ENCODE measurements at regions not wholly inside any gene's neighbourhood (a gene's known extent, or its start where the extent isn't known, plus 50 kb on each side); places are given as distances from the start of the nearest gene placed in this dataset.
"Not testable (repeated sequence)": the region's sequence is repeated elsewhere in the genome, so short reads cannot be mapped to it uniquely, and the experiment has no call there.

DNA sequence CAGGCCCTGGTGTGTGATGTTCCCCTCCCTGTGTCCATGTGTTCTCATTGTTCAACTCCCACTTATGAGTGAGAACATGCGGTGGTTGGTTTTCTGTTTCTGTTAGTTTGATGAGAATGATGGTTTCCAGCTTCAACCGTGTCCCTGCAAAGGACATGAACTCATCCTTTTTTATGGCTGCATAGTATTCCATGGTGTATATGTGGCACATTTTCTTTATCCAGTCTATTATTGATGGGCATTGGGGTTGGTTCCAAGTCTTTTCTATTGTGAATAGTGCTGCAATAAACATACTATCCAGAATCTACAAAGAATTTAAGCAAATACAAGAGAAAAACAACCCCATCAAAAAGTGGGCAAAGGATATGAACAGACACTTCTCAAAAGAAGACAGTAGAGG, 67.1 kb upstream of the PPM1H start:
- H3K27ac ChIP-seq (ENCODE audit: low read length); H3K36me3 ChIP-seq (ENCODE audit: control insufficient read depth, insufficient read depth, low read length); H3K4me1 ChIP-seq (ENCODE audit: control insufficient read depth, insufficient read depth, low read length); DNase-seq; H3K9me3 ChIP-seq (replicated peaks; ENCODE audit: control insufficient read depth, low read depth, low read length); H3K27me3 ChIP-seq (ENCODE audit: control insufficient read depth, insufficient read depth, low read length); H3K4me3 ChIP-seq (ENCODE audit: low read length): not testable (repeated sequence)
- no CpG with 5 or more reads among the region's 2 CpGs for WGBS (ENCODE audit: insufficient coverage)

DNA sequence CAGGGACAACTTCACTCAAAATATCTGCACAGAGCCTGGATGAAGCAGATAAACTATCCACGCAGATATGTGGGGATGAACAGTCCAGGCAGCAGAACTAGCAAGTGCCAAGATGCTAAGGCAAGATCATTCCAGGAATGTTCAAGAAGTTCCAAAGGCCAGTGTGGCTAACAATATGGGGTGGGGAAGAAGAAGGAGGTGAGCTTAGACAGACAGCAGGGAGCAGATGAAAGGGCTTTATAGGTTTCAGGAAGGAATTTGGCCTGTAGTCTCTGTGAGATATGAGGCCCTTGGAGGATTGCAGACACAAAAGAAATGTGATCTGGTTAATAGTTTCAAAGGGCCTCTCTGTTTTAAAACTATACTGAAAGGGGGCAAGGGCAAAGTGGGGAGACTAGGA, 63.5 kb upstream of the PPM1H start:
- no peaks in the 10 kb centered on the region for H3K36me3 ChIP-seq (ENCODE audit: control insufficient read depth, insufficient read depth, low read length)
- H3K4me3 ChIP-seq (ENCODE audit: low read length): no peak overlapping the region
- no peaks in the 10 kb centered on the region for H3K4me1 ChIP-seq (ENCODE audit: control insufficient read depth, insufficient read depth, low read length)
- no peak for DNase-seq
- 43% methylated on average over 1 of the region's 1 CpG for WGBS (ENCODE audit: insufficient coverage)
- H3K27me3 ChIP-seq (ENCODE audit: control insufficient read depth, insufficient read depth, low read length): no peaks in the 10 kb centered on the region
- no peaks in the 10 kb centered on the region for H3K9me3 ChIP-seq (replicated peaks; ENCODE audit: control insufficient read depth, low read depth, low read length)
- H3K27ac ChIP-seq (ENCODE audit: low read length): no peak overlapping the region

DNA sequence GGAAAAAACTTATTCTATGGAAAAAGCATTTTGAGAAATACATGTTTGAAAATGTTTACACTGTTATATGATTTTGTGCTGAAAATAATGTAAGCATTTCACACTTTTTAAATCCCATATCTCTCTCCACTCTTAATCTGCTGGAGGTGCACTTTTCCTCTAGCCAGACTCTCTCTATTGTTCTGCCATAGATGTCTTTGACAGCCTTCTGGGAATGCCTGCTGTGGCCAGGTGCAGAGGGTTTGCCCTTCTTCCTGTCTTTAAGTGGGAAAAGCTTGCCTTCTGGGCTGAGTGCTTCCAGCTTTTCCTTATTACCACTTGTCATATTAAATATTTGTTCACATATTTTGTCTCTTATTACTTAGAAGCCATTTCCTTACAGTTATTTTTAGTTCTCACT, 60.1 kb upstream of the PPM1H start:
- Histone ChIP-seq H3K9me3 (replicated peaks; ENCODE audit: control insufficient read depth, low read depth, low read length) (no peaks in the 10 kb centered on the region), H3K4me1 (ENCODE audit: control insufficient read depth, insufficient read depth, low read length) (no peaks in the 10 kb centered on the region), H3K27me3 (ENCODE audit: control insufficient read depth, insufficient read depth, low read length) (no peaks in the 10 kb centered on the region), H3K36me3 (ENCODE audit: control insufficient read depth, insufficient read depth, low read length) (no peaks in the 10 kb centered on the region), H3K4me3 (ENCODE audit: low read length) (no peak overlapping the region), H3K27ac (ENCODE audit: low read length) (no peak overlapping the region)
- no peak for DNase-seq

DNA sequence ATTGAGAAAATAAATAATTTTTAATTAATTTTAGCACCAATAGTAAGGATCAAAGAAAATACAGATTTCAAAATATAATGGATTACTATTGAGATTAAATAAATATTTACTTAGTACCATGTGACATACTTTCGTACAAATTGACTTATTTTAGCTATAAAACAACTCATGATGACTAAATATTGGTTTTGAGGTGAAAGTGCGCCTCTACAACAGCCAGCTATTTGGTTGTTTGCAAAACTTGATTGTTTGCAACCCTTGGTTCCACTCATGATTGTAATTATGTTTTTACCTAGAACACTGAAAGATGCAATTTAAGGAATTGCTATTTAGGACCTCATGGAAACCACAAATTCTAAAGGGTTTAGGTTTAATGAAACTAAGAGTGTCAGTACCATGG, 51.9 kb upstream of the PPM1H start:
- no peaks in the 10 kb centered on the region for H3K9me3 ChIP-seq (replicated peaks; ENCODE audit: control insufficient read depth, low read depth, low read length)
- no peak for DNase-seq
- H3K27ac ChIP-seq (ENCODE audit: low read length): no peak overlapping the region
- H3K4me3 ChIP-seq (ENCODE audit: low read length): no peak overlapping the region
- no peaks in the 10 kb centered on the region for H3K36me3 ChIP-seq (ENCODE audit: control insufficient read depth, insufficient read depth, low read length)
- no CpG with 5 or more reads among the region's 2 CpGs for WGBS (ENCODE audit: insufficient coverage)
- no peaks in the 10 kb centered on the region for H3K27me3 ChIP-seq (ENCODE audit: control insufficient read depth, insufficient read depth, low read length)
- no peaks in the 10 kb centered on the region for H3K4me1 ChIP-seq (ENCODE audit: control insufficient read depth, insufficient read depth, low read length)

Measured in muscle of leg (tissue), 3 donors.